Neuronal stem cell (in vitro differentiated cells): ENCODE measurements at regions not wholly inside any gene's neighbourhood (a gene's known extent, or its start where the extent isn't known, plus 50 kb on each side); places are given as distances from the start of the nearest gene placed in this dataset.
A peak's percentile ranks its signal among the peaks of the same experiment; 100 is the strongest.

ENCODE experiments used
- DNase-seq: peaks from one replicate; pipeline ENCODE4 v3.0.0-alpha.2; 2013; ENCODE audit warnings: low spot score
- H2AFZ ChIP-seq: one replicate; pipeline ENCODE4 v1.6.1; 2013; ENCODE audit warnings: mild to moderate bottlenecking, low read length, inconsistent platforms
- H2AK5ac ChIP-seq: 2 replicates; pipeline ENCODE4 v1.6.1; 2013; ENCODE audit warnings: low read depth, mild to moderate bottlenecking, inconsistent platforms, low read length, moderate library complexity, mixed read lengths
- H2BK120ac ChIP-seq: 2 replicates; pipeline ENCODE4 v1.6.1; 2013; ENCODE audit warnings: low read depth, mild to moderate bottlenecking, inconsistent platforms, low read length, moderate library complexity, mixed read lengths
- H2BK12ac ChIP-seq: one replicate; pipeline ENCODE4 v1.6.1; 2013; ENCODE audit warnings: low read length, inconsistent platforms
- H2BK15ac ChIP-seq: 2 replicates; pipeline ENCODE4 v1.6.1; 2013; ENCODE audit warnings: mild to moderate bottlenecking, low read length, inconsistent platforms, mixed read lengths
- H2BK5ac ChIP-seq: one replicate; pipeline ENCODE4 v1.6.1; 2013; ENCODE audit warnings: inconsistent platforms, mild to moderate bottlenecking, low read length, moderate library complexity
- H3K14ac ChIP-seq: one replicate; pipeline ENCODE4 v1.6.1; 2013; ENCODE audit warnings: low read length, inconsistent platforms
- H3K18ac ChIP-seq: 2 replicates; pipeline ENCODE4 v1.6.1; 2013; ENCODE audit warnings: low read length, inconsistent platforms
- H3K23ac ChIP-seq: 2 replicates; pipeline ENCODE4 v1.6.1; 2013; ENCODE audit warnings: low read depth, mild to moderate bottlenecking, mixed read lengths, low read length, inconsistent platforms; ENCODE audit not compliant: poor library complexity
- H3K27ac ChIP-seq: replicated peaks from 3 replicates; pipeline ENCODE4 v1.5.1; 2013; ENCODE audit warnings: low read length, inconsistent platforms
- H3K27me3 ChIP-seq, 3 experiments: 2 replicates each; pipeline ENCODE4 v1.6.1; 2013; ENCODE audit warnings: low read length in 3 of 3, mild to moderate bottlenecking in 2 of 3, inconsistent platforms in 1 of 3, low read depth in 1 of 3, mixed read lengths in 1 of 3, moderate library complexity in 1 of 3; ENCODE audit not compliant: control insufficient read depth in 3 of 3, insufficient read depth in 3 of 3
- H3K36me3 ChIP-seq, 2 donors: replicated peaks in 1 of 2; 2 replicates each; pipeline ENCODE4 v1.6.1; 2013; ENCODE audit warnings: low read length in 2 of 2; ENCODE audit not compliant: control insufficient read depth in 2 of 2, insufficient read depth in 2 of 2
- H3K4ac ChIP-seq: 2 replicates; pipeline ENCODE4 v1.6.1; 2013; ENCODE audit warnings: inconsistent platforms, mild to moderate bottlenecking, low read length, moderate library complexity
- H3K4me1 ChIP-seq, 2 donors: 1 replicate in 1 of 2; 2 replicates in 1 of 2; pipeline ENCODE4 v1.6.1; 2013; ENCODE audit warnings: low read length in 2 of 2, low read depth in 1 of 2; ENCODE audit not compliant: control insufficient read depth in 2 of 2, insufficient read depth in 1 of 2
- H3K4me2 ChIP-seq: one replicate; pipeline ENCODE4 v1.6.1; 2013; ENCODE audit warnings: mild to moderate bottlenecking, low read length, inconsistent platforms; ENCODE audit not compliant: insufficient read depth, poor library complexity, severe bottlenecking
- H3K4me3 ChIP-seq, 2 donors: 2 replicates each; pipeline ENCODE4 v1.5.1; 2013; ENCODE audit warnings: low read length in 2 of 2, mild to moderate bottlenecking in 2 of 2, inconsistent platforms in 1 of 2, moderate library complexity in 1 of 2
- H3K79me1 ChIP-seq: one replicate; pipeline ENCODE4 v1.6.1; 2013; ENCODE audit warnings: low read depth, mild to moderate bottlenecking, inconsistent platforms, low read length, moderate library complexity
- H3K9ac ChIP-seq: one replicate; pipeline ENCODE4 v1.6.1; 2013; ENCODE audit warnings: mild to moderate bottlenecking, low read depth, low read length, inconsistent platforms; ENCODE audit not compliant: poor library complexity
- H3K9me3 ChIP-seq, 2 donors: replicated peaks in 1 of 2; 2 replicates each; pipeline versions ENCODE3 to v1.6.1; 2013; ENCODE audit warnings: low read length in 2 of 2, mild to moderate bottlenecking in 2 of 2, inconsistent platforms in 1 of 2, low read depth in 1 of 2, mixed read lengths in 1 of 2, moderate library complexity in 1 of 2; ENCODE audit not compliant: control insufficient read depth in 2 of 2, insufficient read depth in 1 of 2
- H4K8ac ChIP-seq: one replicate; pipeline ENCODE4 v1.6.1; 2013; ENCODE audit warnings: low read depth, mild to moderate bottlenecking, inconsistent platforms, low read length, moderate library complexity
- H4K91ac ChIP-seq: one replicate; pipeline ENCODE4 v1.6.1; 2013; ENCODE audit warnings: low read length, low read depth, mild to moderate bottlenecking, inconsistent platforms; ENCODE audit not compliant: poor library complexity
- WGBS, 2 donors: extraction: QIAGEN DNeasy Blood & Tissue Kit; methylation state at CpG; one replicate each; pipeline ENCODE4 v1.1.7; 2013; ENCODE audit warnings: missing lambda C conversion rate in 2 of 2, mixed read lengths in 1 of 2; ENCODE audit not compliant: insufficient read length in 2 of 2, insufficient replicate concordance in 1 of 2; ENCODE audit errors: extremely low coverage in 2 of 2; 5-methylcytosine and 5-hydroxymethylcytosine counted together

- Histone ChIP-seq H3K14ac (no peak overlapping the region), H3K23ac (no peak overlapping the region), H2BK120ac (no peak overlapping the region), H3K18ac (no peak overlapping the region), H2BK15ac (no peak overlapping the region), H4K8ac (no peak overlapping the region), H3K36me3 (no peaks in the 10 kb centered on the region), H3K79me1 (no peaks in the 10 kb centered on the region), H2BK12ac (no peak overlapping the region), H3K9ac (no peak overlapping the region), H3K27me3 (peaks cover 0 to 23% (median 4%) of the 10 kb centered on the region in 3 experiments), H4K91ac (no peak overlapping the region), H2BK5ac (no peak overlapping the region), H2AK5ac (no peak overlapping the region), H3K4ac (no peak overlapping the region), H3K4me3 (no peak overlapping the region), H3K27ac (no peak overlapping the region), H3K4me1 (peaks cover 5 to 9% of the 10 kb centered on the region in 2 donors), H3K4me2 (no peak overlapping the region), H2AFZ (no peak overlapping the region), H3K9me3 (peaks cover 0 to 2% of the 10 kb centered on the region in 2 donors)
- WGBS, 2 donors: no CpG with 5 or more reads among the region's 3 CpGs
- DNase-seq: no peak
Measured at GRCh38 chr16:54407596-54407995, 121.0 kb upstream of the IRX3 start.

GRCh38 chr16:54405478-54405877 lies 118.9 kb upstream of the IRX3 start:
- H2BK5ac ChIP-seq: no peak overlapping the region
- no peak overlapping the region for H2BK120ac ChIP-seq
- no peak overlapping the region for H3K4ac ChIP-seq
- no peak overlapping the region for H4K91ac ChIP-seq
- H3K4me2 ChIP-seq: no peak overlapping the region
- WGBS, 2 donors: no CpG with 5 or more reads among the region's 5 CpGs
- H3K27ac ChIP-seq: no peak overlapping the region
- no peak overlapping the region for H3K9ac ChIP-seq
- DNase-seq: no peak
- peaks cover 0 to 2% of the 10 kb centered on the region in 2 donors for H3K9me3 ChIP-seq
- H2BK12ac ChIP-seq: no peak overlapping the region
- no peaks in the 10 kb centered on the region for H3K79me1 ChIP-seq
- peaks cover 0 to 12% (median 1%) of the 10 kb centered on the region in 3 experiments for H3K27me3 ChIP-seq
- H3K14ac ChIP-seq: no peak overlapping the region
- H2AK5ac ChIP-seq: no peak overlapping the region
- peaks cover 1 to 2% of the 10 kb centered on the region in 2 donors for H3K4me1 ChIP-seq
- H3K18ac ChIP-seq: no peak overlapping the region
- H3K4me3 ChIP-seq: no peak overlapping the region
- H3K36me3 ChIP-seq: no peaks in the 10 kb centered on the region
- H2AFZ ChIP-seq: no peak overlapping the region
- H2BK15ac ChIP-seq: no peak overlapping the region
- no peak overlapping the region for H3K23ac ChIP-seq
- H4K8ac ChIP-seq: no peak overlapping the region

GRCh38 chr16:54403580-54403979 lies 117.0 kb upstream of the IRX3 start:
- H3K27ac ChIP-seq: no peak overlapping the region
- H2AFZ ChIP-seq: no peak overlapping the region
- no peak overlapping the region for H2BK12ac ChIP-seq
- no peak overlapping the region for H3K9ac ChIP-seq
- H4K8ac ChIP-seq: no peak overlapping the region
- H2BK120ac ChIP-seq: no peak overlapping the region
- H3K23ac ChIP-seq: no peak overlapping the region
- no peak overlapping the region for H3K4ac ChIP-seq
- H3K4me2 ChIP-seq: no peak overlapping the region
- no peak overlapping the region for H3K14ac ChIP-seq
- no CpG with 5 or more reads among the region's 2 CpGs for WGBS, 2 donors
- H3K79me1 ChIP-seq: no peaks in the 10 kb centered on the region
- peaks cover 0 to 2% of the 10 kb centered on the region in 2 donors for H3K9me3 ChIP-seq
- no peak for DNase-seq
- peaks cover 0 to 2% of the 10 kb centered on the region in 2 donors for H3K4me1 ChIP-seq
- H3K36me3 ChIP-seq: no peaks in the 10 kb centered on the region
- H3K4me3 ChIP-seq: no peak overlapping the region
- H2AK5ac ChIP-seq: no peak overlapping the region
- H3K18ac ChIP-seq: no peak overlapping the region
- H2BK15ac ChIP-seq: no peak overlapping the region
- H3K27me3 ChIP-seq: peaks cover 0 to 12% (median 0%) of the 10 kb centered on the region in 3 experiments
- H4K91ac ChIP-seq: no peak overlapping the region
- no peak overlapping the region for H2BK5ac ChIP-seq

GRCh38 chr16:54402873-54403272 lies 116.3 kb upstream of the IRX3 start:
- no peak for DNase-seq
- Histone ChIP-seq H3K27ac (no peak overlapping the region), H3K36me3 (no peaks in the 10 kb centered on the region), H3K23ac (no peak overlapping the region), H3K9me3 (peaks cover 0 to 2% of the 10 kb centered on the region in 2 donors), H3K4me3 (no peak overlapping the region), H2BK5ac (no peak overlapping the region), H3K4ac (no peak overlapping the region), H3K27me3 (peaks cover 0 to 12% (median 0%) of the 10 kb centered on the region in 3 experiments), H2BK12ac (no peak overlapping the region), H3K9ac (no peak overlapping the region), H2BK120ac (no peak overlapping the region), H4K8ac (no peak overlapping the region), H3K4me2 (no peak overlapping the region), H3K79me1 (no peaks in the 10 kb centered on the region), H2AK5ac (no peak overlapping the region), H4K91ac (no peak overlapping the region), H3K14ac (no peak overlapping the region), H2BK15ac (peak overlapping the region; percentile 22), H2AFZ (no peak overlapping the region), H3K4me1 (peaks cover 0 to 2% of the 10 kb centered on the region in 2 donors), H3K18ac (no peak overlapping the region)
- no CpG with 5 or more reads among the region's 5 CpGs for WGBS, 2 donors
